H9 (cell line): ENCODE measurements at regions not wholly inside any gene's neighbourhood (a gene's known extent, or its start where the extent isn't known, plus 50 kb on each side); places are given as distances from the start of the nearest gene placed in this dataset.

Source experiments
- DNase-seq: peaks from one replicate; pipeline ENCODE4 v3.0.0-alpha.2; 2017
- H2AFZ ChIP-seq: one replicate; pipeline ENCODE4 v1.6.1; 2013; ENCODE audit warnings: mild to moderate bottlenecking, low read length, control low read depth, moderate library complexity
- H2AK5ac ChIP-seq: 2 replicates; pipeline ENCODE4 v1.6.1; 2013; ENCODE audit warnings: low read length, control low read depth, mixed read lengths; ENCODE audit not compliant: insufficient read length
- H2BK120ac ChIP-seq: one replicate; pipeline ENCODE4 v1.6.1; 2013; ENCODE audit warnings: low read depth, mild to moderate bottlenecking, low read length, control low read depth, inconsistent platforms; ENCODE audit not compliant: poor library complexity, severe bottlenecking
- H2BK12ac ChIP-seq: 2 replicates; pipeline ENCODE4 v1.6.1; 2013; ENCODE audit warnings: low read length, control low read depth, mixed read lengths, low read depth; ENCODE audit not compliant: insufficient read length
- H2BK15ac ChIP-seq: 2 replicates; pipeline ENCODE4 v1.6.1; 2013; ENCODE audit warnings: low read depth, low read length, control low read depth
- H2BK20ac ChIP-seq: one replicate; pipeline ENCODE4 v1.6.1; 2013; ENCODE audit warnings: low read depth, mild to moderate bottlenecking, low read length, control low read depth, inconsistent platforms; ENCODE audit not compliant: poor library complexity, severe bottlenecking
- H2BK5ac ChIP-seq: 2 replicates; pipeline ENCODE4 v1.6.1; 2013; ENCODE audit warnings: low read length, control low read depth, mixed read lengths; ENCODE audit not compliant: insufficient read length
- H3K14ac ChIP-seq: 2 replicates; pipeline ENCODE4 v1.6.1; 2013; ENCODE audit warnings: low read length, control low read depth; ENCODE audit not compliant: insufficient read depth
- H3K18ac ChIP-seq: 2 replicates; pipeline ENCODE4 v1.6.1; 2013; ENCODE audit warnings: low read depth, mild to moderate bottlenecking, mixed read lengths, low read length, control low read depth; ENCODE audit not compliant: insufficient read length
- H3K23ac ChIP-seq: 2 replicates; pipeline ENCODE4 v1.6.1; 2013; ENCODE audit warnings: low read length, control low read depth, mixed read lengths, low read depth; ENCODE audit not compliant: insufficient read length
- H3K23me2 ChIP-seq: 2 replicates; pipeline ENCODE4 v1.6.1; 2013; ENCODE audit warnings: low read depth, mild to moderate bottlenecking, mixed read lengths, low read length, control low read depth; ENCODE audit not compliant: insufficient read length, poor library complexity, severe bottlenecking
- H3K27ac ChIP-seq: 2 replicates; pipeline ENCODE4 v1.5.1; 2013; ENCODE audit warnings: low read length, control low read depth, mixed read lengths, low read depth; ENCODE audit not compliant: insufficient read length
- H3K27me3 ChIP-seq: 2 replicates; pipeline ENCODE4 v1.6.1; 2013; ENCODE audit warnings: low read length, control low read depth, inconsistent platforms; ENCODE audit not compliant: insufficient read depth
- H3K4ac ChIP-seq: 2 replicates; pipeline ENCODE4 v1.6.1; 2013; ENCODE audit warnings: low read depth, mild to moderate bottlenecking, control low read depth, inconsistent platforms, low read length, moderate library complexity
- H3K4me1 ChIP-seq: 2 replicates; pipeline ENCODE4 v1.6.1; 2013; ENCODE audit warnings: low read length, control low read depth, inconsistent platforms; ENCODE audit not compliant: insufficient read depth
- H3K4me2 ChIP-seq: 2 replicates; pipeline ENCODE4 v1.6.1; 2013; ENCODE audit warnings: low read length, control low read depth, mixed read lengths; ENCODE audit not compliant: insufficient read length, insufficient read depth
- H3K56ac ChIP-seq: 2 replicates; pipeline ENCODE4 v1.6.1; 2013; ENCODE audit warnings: low read depth, mild to moderate bottlenecking, mixed read lengths, low read length, control low read depth; ENCODE audit not compliant: insufficient read length
- H3K79me1 ChIP-seq: 2 replicates; pipeline ENCODE4 v1.6.1; 2013; ENCODE audit warnings: low read depth, mild to moderate bottlenecking, moderate library complexity, low read length, control low read depth, inconsistent platforms; ENCODE audit not compliant: insufficient read depth, poor library complexity, severe bottlenecking
- H3K79me2 ChIP-seq: 2 replicates; pipeline ENCODE4 v1.6.1; 2013; ENCODE audit warnings: low read length, control low read depth, inconsistent platforms; ENCODE audit not compliant: insufficient read depth
- H3K9ac ChIP-seq: 2 replicates; pipeline ENCODE4 v1.6.1; 2013; ENCODE audit warnings: low read length, control low read depth, mixed read lengths; ENCODE audit not compliant: insufficient read length; ENCODE audit errors: extremely low read depth
- H3K9me3 ChIP-seq: one replicate; pipeline ENCODE4 v1.6.1; 2013; ENCODE audit warnings: low read depth, low read length, inconsistent platforms; ENCODE audit not compliant: control insufficient read depth
- H3T11ph ChIP-seq: one replicate; pipeline ENCODE4 v1.6.1; 2013; ENCODE audit warnings: mild to moderate bottlenecking, low read length, control low read depth, inconsistent platforms
- H4K20me1 ChIP-seq: one replicate; pipeline ENCODE4 v1.6.1; 2013; ENCODE audit not compliant: control insufficient read depth, insufficient read length, insufficient read depth
- H4K5ac ChIP-seq: 2 replicates; pipeline ENCODE4 v1.6.1; 2013; ENCODE audit warnings: low read depth, mild to moderate bottlenecking, mixed read lengths, low read length, control low read depth; ENCODE audit not compliant: insufficient read length
- H4K8ac ChIP-seq: replicated peaks from 2 replicates; pipeline ENCODE4 v1.6.1; 2013; ENCODE audit warnings: low read length, control low read depth, mixed read lengths, low read depth; ENCODE audit not compliant: insufficient read length
- H4K91ac ChIP-seq: 2 replicates; pipeline ENCODE4 v1.6.1; 2013; ENCODE audit warnings: low read depth, mild to moderate bottlenecking, moderate library complexity, mixed read lengths, low read length, control low read depth; ENCODE audit not compliant: insufficient read length
- H3K27ac Mint-ChIP-seq, 3 experiments: 2 replicates in 2 of 3; 3 replicates in 1 of 3; pipeline ENCODE4 v1.8.0; 2020 to 2021; ENCODE audit warnings: mixed read lengths in 3 of 3, mild to moderate bottlenecking in 1 of 3, moderate library complexity in 1 of 3
- H3K27me3 Mint-ChIP-seq: 2 replicates; pipeline ENCODE4 v1.8.0; 2021; ENCODE audit warnings: low read depth, mild to moderate bottlenecking, moderate library complexity, mixed read lengths
- H3K36me3 Mint-ChIP-seq, 3 experiments: 2 replicates in 2 of 3; 3 replicates in 1 of 3; pipeline ENCODE4 v1.8.0; 2020 to 2021; ENCODE audit warnings: low read depth in 3 of 3, mixed read lengths in 3 of 3; ENCODE audit not compliant: insufficient read depth in 1 of 3
- H3K4me1 Mint-ChIP-seq, 2 experiments: 2 replicates each; pipeline ENCODE4 v1.8.0; 2020; ENCODE audit warnings: mixed read lengths in 2 of 2
- H3K4me3 Mint-ChIP-seq, 2 experiments: 2 replicates in 1 of 2; 3 replicates in 1 of 2; pipeline ENCODE4 v1.8.0; 2020 to 2021; ENCODE audit warnings: mild to moderate bottlenecking in 2 of 2, mixed read lengths in 2 of 2, moderate library complexity in 1 of 2
- H3K9me3 Mint-ChIP-seq, 2 experiments: 2 replicates in 1 of 2; 3 replicates in 1 of 2; pipeline ENCODE4 v1.8.0; 2020; ENCODE audit warnings: mild to moderate bottlenecking in 2 of 2, mixed read lengths in 2 of 2, moderate library complexity in 1 of 2
- WGBS: extraction: QIAGEN DNeasy Blood & Tissue Kit; methylation state at CpG from one replicate; pipeline ENCODE4 v1.1.7; 2013; ENCODE audit warnings: missing lambda C conversion rate, low lambda C conversion rate, mixed read lengths; ENCODE audit not compliant: insufficient read length; ENCODE audit errors: extremely low coverage; 5-methylcytosine and 5-hydroxymethylcytosine counted together
- TF ChIP-seq, protein P1 (sequence below): fragments of 200-600 bp; sonication (generic); conservative IDR thresholded peaks from 3 replicates; pipeline ENCODE4 v1.8.0; 2021; ENCODE audit warnings: antibody characterized with exemption, mild to moderate bottlenecking

DNA sequence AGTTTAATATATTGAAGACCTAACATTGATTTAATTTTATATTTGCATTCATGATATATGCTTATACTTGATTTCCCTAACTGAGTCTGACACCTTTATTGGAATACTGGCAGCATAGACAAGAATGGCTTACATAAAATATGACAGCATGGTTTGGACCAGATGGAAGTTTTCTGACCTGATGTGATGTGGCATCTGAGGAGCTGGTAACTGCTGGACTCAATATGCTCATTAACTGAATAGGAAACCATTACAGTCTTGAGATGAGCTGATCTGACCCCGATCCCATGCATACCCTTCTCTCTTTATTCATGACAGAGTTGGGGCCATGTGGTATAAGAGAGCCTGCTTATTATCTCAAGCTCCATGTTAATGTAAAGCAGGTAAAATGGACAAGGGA, 604.8 kb upstream of the SEL1L start:
- Histone ChIP-seq H3K14ac (no peak overlapping the region), H4K91ac (no peak overlapping the region), H3K27ac (no peak overlapping the region), H3K4me1 (no peaks in the 10 kb centered on the region), H4K8ac (no peak overlapping the region), H3K4ac (no peak overlapping the region), H3K27me3 (no peaks in the 10 kb centered on the region), H3K23ac (no peak overlapping the region), H4K5ac (no peak overlapping the region), H3K4me2 (no peak overlapping the region), H2BK20ac (no peak overlapping the region), H2AFZ (no peak overlapping the region), H3K9me3 (no peaks in the 10 kb centered on the region), H2BK15ac (no peak overlapping the region), H3K79me2 (no peaks in the 10 kb centered on the region), H3T11ph (no peak overlapping the region), H3K18ac (no peak overlapping the region), H2BK12ac (no peak overlapping the region), H2BK120ac (no peak overlapping the region), H3K56ac (no peak overlapping the region), H2BK5ac (no peak overlapping the region), H3K9ac (no peak overlapping the region), H3K79me1 (no peaks in the 10 kb centered on the region), H3K23me2 (no peaks in the 10 kb centered on the region), H4K20me1 (no peaks in the 10 kb centered on the region), H2AK5ac (no peak overlapping the region)
- Mint-ChIP-seq H3K27me3 (no peaks in the 10 kb centered on the region), H3K4me1 (no peaks in the 10 kb centered on the region), H3K9me3 (peaks cover 12 to 16% of the 10 kb centered on the region in 2 experiments; a peak in 3 of 5 replicates), H3K4me3 (no peak overlapping the region), H3K27ac (no peak overlapping the region), H3K36me3 (peaks cover 2 to 18% (median 6%) of the 10 kb centered on the region in 3 experiments; a peak in 3 of 7 replicates)
- DNase-seq = no peak
- TF ChIP-seq, protein P1, sequence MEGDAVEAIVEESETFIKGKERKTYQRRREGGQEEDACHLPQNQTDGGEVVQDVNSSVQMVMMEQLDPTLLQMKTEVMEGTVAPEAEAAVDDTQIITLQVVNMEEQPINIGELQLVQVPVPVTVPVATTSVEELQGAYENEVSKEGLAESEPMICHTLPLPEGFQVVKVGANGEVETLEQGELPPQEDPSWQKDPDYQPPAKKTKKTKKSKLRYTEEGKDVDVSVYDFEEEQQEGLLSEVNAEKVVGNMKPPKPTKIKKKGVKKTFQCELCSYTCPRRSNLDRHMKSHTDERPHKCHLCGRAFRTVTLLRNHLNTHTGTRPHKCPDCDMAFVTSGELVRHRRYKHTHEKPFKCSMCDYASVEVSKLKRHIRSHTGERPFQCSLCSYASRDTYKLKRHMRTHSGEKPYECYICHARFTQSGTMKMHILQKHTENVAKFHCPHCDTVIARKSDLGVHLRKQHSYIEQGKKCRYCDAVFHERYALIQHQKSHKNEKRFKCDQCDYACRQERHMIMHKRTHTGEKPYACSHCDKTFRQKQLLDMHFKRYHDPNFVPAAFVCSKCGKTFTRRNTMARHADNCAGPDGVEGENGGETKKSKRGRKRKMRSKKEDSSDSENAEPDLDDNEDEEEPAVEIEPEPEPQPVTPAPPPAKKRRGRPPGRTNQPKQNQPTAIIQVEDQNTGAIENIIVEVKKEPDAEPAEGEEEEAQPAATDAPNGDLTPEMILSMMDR = no peak
- no CpG with 5 or more reads among the region's 1 CpG for WGBS
